ENCODE measurements at regions not wholly inside any gene's neighbourhood (a gene's known extent, or its start where the extent isn't known, plus 50 kb on each side); places are given as distances from the start of the nearest gene placed in this dataset.

DNA sequence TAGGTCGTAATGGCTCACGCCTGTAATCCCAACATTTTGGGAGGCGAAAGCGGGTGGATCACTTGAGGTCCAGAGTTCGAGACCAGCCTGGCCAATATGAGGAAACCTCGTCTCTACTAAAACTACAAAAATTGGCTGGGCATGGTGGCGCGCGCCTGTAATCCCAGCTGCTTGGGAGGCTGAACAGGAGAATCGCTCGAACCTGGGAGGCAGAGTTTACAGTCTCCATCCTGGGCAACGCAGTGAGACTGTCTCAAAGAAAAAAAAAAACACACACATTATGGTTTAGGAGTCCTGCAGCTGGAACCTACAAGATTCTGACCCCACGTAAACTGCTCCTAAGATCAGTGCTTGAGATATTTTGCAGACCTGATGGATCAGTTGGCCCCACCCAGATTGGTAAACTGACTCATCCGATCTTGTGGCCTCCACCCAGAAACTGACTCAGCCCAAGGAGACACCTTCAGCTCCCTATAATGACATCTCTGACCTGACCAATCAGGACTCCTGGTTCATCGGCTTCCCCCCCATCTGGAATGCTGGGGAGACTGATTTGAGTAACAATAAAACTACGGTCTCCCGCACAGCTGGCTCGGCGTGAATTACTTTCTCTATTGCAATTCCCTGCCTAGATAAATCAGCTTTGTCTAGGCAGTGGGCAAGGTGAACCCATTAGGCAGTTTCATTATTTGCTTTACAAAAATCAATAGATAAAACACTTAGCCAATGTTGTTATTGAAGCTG is 96.2 kb upstream of the BTN3A2 start:
- DNase-seq (ENCODE audit: low read depth in 2 of 2), result peak; percentile 41 to 66
- TF ChIP-seq, protein P1, sequence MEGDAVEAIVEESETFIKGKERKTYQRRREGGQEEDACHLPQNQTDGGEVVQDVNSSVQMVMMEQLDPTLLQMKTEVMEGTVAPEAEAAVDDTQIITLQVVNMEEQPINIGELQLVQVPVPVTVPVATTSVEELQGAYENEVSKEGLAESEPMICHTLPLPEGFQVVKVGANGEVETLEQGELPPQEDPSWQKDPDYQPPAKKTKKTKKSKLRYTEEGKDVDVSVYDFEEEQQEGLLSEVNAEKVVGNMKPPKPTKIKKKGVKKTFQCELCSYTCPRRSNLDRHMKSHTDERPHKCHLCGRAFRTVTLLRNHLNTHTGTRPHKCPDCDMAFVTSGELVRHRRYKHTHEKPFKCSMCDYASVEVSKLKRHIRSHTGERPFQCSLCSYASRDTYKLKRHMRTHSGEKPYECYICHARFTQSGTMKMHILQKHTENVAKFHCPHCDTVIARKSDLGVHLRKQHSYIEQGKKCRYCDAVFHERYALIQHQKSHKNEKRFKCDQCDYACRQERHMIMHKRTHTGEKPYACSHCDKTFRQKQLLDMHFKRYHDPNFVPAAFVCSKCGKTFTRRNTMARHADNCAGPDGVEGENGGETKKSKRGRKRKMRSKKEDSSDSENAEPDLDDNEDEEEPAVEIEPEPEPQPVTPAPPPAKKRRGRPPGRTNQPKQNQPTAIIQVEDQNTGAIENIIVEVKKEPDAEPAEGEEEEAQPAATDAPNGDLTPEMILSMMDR (IDR thresholded peaks at IDR 0.05; ENCODE audit: low read depth, low read length), result no peak
- H3K4me3 ChIP-seq (replicated peaks in 1 of 2; ENCODE audit: low read depth in 2 of 2, low read length in 2 of 2), result no peak overlapping the region

DNA sequence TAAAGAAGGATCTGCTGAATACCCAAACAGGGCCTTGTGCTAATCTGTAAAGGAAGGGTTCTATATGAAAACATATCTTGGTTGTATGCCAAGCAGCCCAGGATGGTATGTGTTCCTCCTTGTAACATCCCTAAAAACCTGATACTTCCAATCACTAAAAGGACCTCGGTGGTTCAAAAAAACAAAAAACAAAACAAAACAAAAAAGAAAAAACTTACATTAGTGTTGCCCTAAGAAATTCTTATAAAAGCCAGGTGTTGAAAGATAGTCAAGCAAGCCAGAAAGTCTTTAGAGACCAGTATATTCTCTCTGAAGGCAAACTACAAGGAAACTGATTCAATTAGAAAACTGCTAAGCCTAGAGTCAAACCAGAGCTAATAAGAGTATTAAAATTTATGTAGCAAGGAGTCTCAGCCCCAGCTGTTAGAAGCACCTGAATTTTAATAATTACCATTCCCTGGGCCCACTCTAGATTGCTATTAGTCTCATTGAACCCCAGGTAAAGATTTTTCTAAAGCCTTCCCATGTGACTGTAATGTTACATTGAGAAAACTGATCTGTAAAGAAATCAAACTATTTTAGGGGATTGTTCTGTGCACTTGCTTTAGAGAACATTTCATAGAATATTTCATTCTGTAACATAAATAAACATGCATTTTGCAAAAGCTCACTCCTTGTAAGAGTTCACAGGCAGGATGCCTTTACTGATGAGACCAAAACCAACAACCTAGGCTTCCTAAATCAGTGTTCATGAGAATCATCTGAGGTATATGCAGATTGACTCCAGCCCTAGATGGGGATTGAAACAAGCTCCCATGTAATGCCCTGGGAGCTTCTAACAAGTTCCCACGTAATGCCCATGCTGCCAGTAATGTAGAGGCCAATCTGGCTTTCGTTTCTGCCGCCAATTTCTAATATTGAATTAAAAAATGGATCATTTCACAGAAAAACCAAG is 95.2 kb upstream of the BTN3A2 start:
- DNase-seq (ENCODE audit: low read depth in 2 of 2), result peak in 1 of 2 donors; percentile 37
- TF ChIP-seq, protein P1 (IDR thresholded peaks at IDR 0.05; ENCODE audit: low read depth, low read length), result no peak
- peak overlapping the region; percentile 56 to 63 for H3K4me3 ChIP-seq (replicated peaks in 1 of 2; ENCODE audit: low read depth in 2 of 2, low read length in 2 of 2)

DNA sequence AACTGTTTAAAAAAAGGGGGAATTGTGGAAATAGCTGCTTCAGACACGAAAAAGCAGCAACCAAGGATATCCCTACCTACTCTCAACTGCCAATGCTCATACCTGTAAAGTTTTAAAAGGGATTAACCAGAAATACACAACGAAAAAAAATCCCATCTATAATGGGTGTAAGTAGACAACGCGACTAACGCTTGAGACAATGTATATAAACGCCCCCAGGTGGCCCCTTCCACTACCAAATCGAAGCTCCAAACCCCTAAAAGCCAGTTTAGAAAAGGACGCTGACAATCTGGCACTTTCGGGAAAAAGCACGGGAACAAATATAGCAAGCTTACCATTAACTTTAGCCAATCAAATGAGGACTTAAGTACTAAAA is 94.5 kb upstream of the BTN3A2 start:
- DNase-seq (ENCODE audit: low read depth in 2 of 2), result peak in 1 of 2 donors; percentile 28
- H3K4me3 ChIP-seq (replicated peaks in 1 of 2; ENCODE audit: low read depth in 2 of 2, low read length in 2 of 2), result peak overlapping the region; percentile 56 to 63
- TF ChIP-seq, protein P1 (IDR thresholded peaks at IDR 0.05; ENCODE audit: low read depth, low read length), result no peak

DNA sequence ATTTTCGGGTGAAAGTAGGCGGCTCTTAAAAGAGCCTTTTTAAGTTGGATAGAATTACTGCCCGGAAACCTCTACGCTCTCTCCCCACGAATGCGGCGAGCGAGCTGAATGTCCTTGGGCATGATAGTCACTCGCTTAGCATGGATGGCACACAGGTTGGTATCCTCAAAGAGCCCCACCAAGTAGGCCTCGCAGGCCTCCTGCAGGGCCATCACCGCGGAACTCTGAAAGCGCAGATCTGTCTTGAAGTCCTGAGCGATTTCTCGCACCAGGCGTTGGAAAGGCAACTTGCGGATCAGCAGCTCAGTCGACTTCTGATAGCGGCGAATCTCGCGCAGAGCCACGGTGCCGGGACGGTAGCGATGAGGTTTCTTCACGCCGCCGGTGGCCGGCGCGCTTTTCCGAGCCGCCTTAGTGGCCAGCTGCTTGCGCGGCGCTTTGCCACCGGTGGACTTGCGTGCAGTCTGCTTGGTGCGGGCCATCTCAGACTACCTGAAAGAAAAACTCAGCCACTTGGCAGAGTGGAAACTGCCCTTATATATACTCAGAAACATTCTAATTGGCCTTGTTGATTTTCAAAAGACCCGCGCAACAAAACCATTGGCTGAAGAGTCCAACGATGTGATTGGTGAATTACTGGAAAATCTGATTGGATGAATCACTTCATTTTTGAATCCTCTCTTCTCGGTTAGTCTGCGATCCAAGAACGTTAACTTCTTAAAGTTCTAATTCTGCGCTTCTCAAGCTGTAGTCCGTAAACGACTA is 93.9 kb upstream of the BTN3A2 start:
- peak; percentile 90 to 94 for DNase-seq (ENCODE audit: low read depth in 2 of 2)
- H3K4me3 ChIP-seq (replicated peaks in 1 of 2; ENCODE audit: low read depth in 2 of 2, low read length in 2 of 2), result peak overlapping the region; percentile 56 to 63
- TF ChIP-seq, protein P1 (IDR thresholded peaks at IDR 0.05; ENCODE audit: low read depth, low read length), result no peak

DNA sequence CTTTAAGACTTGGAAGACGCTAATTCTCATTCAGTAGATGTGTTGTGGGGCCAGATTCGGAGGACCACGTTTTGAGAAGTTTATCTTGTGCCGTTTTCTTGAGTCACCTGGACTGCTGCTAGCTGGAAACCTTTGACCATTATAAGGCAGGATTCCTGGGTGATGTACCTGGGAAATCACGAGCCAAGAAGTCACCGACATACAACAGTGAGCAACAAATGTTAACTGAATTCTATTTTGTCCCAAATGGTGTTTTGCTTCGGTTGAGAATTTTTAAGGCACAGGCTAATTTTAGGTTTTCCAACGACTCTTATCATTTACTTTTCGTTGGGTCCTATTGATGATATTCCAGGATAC is 93.4 kb upstream of the BTN3A2 start:
- peak overlapping the region; percentile 40 to 63 for H3K4me3 ChIP-seq (replicated peaks in 1 of 2; ENCODE audit: low read depth in 2 of 2, low read length in 2 of 2)
- DNase-seq (ENCODE audit: low read depth in 2 of 2), result no peak
- TF ChIP-seq, protein P1 (IDR thresholded peaks at IDR 0.05; ENCODE audit: low read depth, low read length), result no peak

DNA sequence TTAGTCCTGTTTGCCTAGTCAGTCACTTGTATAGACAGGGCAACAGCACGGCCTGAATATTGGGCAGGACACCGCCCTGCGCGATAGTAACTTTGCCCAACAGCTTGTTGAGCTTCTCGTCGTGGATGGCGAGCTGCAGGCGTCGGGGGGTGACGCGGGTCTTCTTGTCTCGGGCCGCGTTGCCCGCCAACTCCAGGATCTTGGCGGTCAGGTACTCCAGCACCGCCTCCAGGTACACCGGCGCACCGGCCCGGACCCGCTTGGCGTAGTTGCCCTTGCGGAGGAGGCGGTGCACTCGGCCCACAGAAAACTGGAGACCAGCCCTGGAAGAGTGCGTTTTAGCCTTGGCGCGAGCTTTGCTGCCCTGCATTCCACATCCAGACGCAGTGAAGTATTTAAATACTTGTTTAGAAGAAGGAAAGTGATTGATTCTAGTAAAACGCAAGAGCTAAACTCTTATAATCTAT is 92.8 kb upstream of the BTN3A2 start:
- DNase-seq (ENCODE audit: low read depth in 2 of 2), result no peak
- TF ChIP-seq, protein P1 (IDR thresholded peaks at IDR 0.05; ENCODE audit: low read depth, low read length), result no peak
- peak overlapping the region; percentile 40 to 63 for H3K4me3 ChIP-seq (replicated peaks in 1 of 2; ENCODE audit: low read depth in 2 of 2, low read length in 2 of 2)

Measured in cardiac fibroblast (primary cell).